Neural progenitor cell (in vitro differentiated cells): ENCODE measurements at regions not wholly inside any gene's neighbourhood (a gene's known extent, or its start where the extent isn't known, plus 50 kb on each side); places are given as distances from the start of the nearest gene placed in this dataset.

ENCODE experiments used
- EZH2 ChIP-seq: fragments of 200-600 bp; sonication (generic); IDR thresholded peaks from 2 replicates; pipeline ENCODE4 v1.6.1; 2017; ENCODE audit warnings: antibody characterized with exemption, mild to moderate bottlenecking, moderate library complexity
- EZH2phosphoT487 ChIP-seq: fragments of 200-600 bp; sonication (generic); IDR thresholded peaks from 2 replicates; pipeline ENCODE4 v1.6.1; 2017; ENCODE audit warnings: antibody characterized with exemption
- TF ChIP-seq, protein P1 (sequence below): fragments of 200-600 bp; sonication (generic); IDR thresholded peaks from 2 replicates; pipeline ENCODE4 v1.5.1; 2017; ENCODE audit warnings: antibody characterized with exemption, mild to moderate bottlenecking

DNA sequence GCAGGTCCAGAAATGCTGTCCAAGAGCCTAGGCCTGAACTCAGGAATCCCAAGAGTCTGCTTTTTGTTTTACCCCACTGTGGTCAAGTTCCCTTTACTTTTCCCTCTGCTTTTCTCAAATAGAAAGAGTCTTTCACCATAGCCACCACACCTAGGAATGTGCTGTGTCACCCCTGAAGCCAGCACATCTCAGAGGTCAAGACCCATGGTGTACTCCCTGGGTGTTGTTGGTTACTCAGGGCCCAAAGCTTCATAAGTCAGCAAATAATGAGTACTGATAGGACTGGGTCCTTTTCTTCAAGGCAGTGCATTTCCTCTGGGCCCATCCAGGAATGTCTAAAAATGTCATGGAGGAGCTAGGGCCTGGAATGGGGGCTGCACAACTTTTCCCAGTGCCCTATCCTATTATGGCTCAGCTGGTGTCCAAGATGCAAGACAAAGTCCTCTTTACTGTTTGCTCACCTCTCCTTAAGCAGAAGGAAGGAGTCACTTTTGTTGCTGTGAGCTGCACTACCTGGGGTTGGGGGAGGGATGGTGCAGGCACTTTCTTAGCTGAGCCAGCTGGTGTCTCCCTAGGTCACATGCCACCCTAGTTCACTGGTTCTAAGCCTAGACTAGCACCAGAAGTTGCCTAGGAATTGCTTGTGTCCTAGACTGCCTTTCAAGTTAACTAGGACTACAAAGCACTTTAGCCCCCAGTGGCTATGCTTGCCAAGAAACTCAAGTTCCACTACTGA is 62.4 kb upstream of the RXFP1 start:
- TF ChIP-seq EZH2 = no peak
- TF ChIP-seq, protein P1, sequence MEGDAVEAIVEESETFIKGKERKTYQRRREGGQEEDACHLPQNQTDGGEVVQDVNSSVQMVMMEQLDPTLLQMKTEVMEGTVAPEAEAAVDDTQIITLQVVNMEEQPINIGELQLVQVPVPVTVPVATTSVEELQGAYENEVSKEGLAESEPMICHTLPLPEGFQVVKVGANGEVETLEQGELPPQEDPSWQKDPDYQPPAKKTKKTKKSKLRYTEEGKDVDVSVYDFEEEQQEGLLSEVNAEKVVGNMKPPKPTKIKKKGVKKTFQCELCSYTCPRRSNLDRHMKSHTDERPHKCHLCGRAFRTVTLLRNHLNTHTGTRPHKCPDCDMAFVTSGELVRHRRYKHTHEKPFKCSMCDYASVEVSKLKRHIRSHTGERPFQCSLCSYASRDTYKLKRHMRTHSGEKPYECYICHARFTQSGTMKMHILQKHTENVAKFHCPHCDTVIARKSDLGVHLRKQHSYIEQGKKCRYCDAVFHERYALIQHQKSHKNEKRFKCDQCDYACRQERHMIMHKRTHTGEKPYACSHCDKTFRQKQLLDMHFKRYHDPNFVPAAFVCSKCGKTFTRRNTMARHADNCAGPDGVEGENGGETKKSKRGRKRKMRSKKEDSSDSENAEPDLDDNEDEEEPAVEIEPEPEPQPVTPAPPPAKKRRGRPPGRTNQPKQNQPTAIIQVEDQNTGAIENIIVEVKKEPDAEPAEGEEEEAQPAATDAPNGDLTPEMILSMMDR = no peak
- no peak for TF ChIP-seq EZH2phosphoT487
